ENCODE measurements at regions not wholly inside any gene's neighbourhood (a gene's known extent, or its start where the extent isn't known, plus 50 kb on each side); places are given as distances from the start of the nearest gene placed in this dataset.

- H3K4me1 ChIP-seq (ENCODE audit: control insufficient read depth, low read length) = no peaks in the 10 kb centered on the region
- H3K4me3 ChIP-seq (ENCODE audit: low read length) = no peak overlapping the region
- no peaks in the 10 kb centered on the region for H3K36me3 ChIP-seq (ENCODE audit: control insufficient read depth, low read length)
- H3F3A ChIP-seq (ENCODE audit: control insufficient read depth, insufficient read depth) = no peaks in the 10 kb centered on the region
- TF ChIP-seq EZH2phosphoT487 (IDR thresholded peaks at IDR 0.05; ENCODE audit: borderline replicate concordance, low read length) (no peak), CTCF (IDR thresholded peaks at IDR 0.05; ENCODE audit: low read depth, low read length, poor library complexity, severe bottlenecking) (no peak)
- H3K9me2 ChIP-seq (replicated peaks; ENCODE audit: control insufficient read depth, low read length) = no peaks in the 10 kb centered on the region
- no peaks in the 10 kb centered on the region for H4K20me1 ChIP-seq (ENCODE audit: control insufficient read depth, insufficient read depth, low read depth, low read length)
- no peak overlapping the region for H3K27ac ChIP-seq (ENCODE audit: low read depth, low read length)
- H3K79me2 ChIP-seq (ENCODE audit: control insufficient read depth, low read length) = no peaks in the 10 kb centered on the region
- no peaks in the 10 kb centered on the region for H3K27me3 ChIP-seq (ENCODE audit: control insufficient read depth, low read length)
- no peaks in the 10 kb centered on the region for H3K9me3 ChIP-seq (ENCODE audit: control insufficient read depth, insufficient read depth, low read length)
- no peak overlapping the region for H3K4me2 ChIP-seq (ENCODE audit: low read length)
Measured at GRCh38 chr2:181785691-181786344, 105.5 kb upstream of the NEUROD1 start.

DNA sequence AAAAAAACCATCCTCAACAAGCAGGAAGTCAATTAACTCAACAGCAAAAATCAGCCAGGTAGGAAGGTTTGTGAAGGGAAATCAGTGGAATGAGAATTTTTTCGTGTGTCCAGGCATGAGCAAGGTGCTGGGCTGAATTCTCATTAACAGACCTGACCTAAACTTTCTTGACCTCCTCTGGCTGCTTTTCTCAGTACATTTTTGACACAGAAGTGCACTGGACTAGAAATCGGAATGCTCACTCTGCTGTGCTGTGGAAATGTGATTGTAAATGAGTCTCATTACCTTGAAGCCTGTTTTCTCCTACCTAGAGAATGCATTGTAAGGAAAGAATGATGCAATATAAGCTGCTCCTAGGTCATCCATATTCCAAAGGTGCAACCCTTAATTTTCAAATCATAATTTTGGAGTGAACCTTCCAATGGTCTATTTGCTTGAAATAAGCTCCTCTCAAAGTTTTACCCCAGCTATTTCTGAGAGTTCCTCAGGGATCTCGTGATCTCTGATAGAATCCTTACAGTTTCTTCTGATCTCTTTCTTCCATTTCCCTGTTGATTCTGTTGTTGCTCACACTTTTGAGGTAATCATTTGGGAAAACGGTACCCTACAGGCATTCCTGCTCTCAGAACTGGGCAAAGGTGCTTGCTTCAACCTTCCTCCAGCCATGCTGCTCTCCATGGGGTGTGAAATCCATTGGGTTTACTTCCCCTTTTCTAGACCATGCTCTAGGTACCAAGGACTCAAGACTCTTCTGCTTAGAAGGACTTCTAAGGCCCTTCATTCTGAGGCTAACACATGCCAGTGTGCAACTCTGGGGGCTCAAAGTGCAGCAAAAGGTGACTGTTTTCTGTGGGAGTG lies 104.9 kb upstream of the ITPRID2 start:
- Histone ChIP-seq H3K9me3 (ENCODE audit: control insufficient read depth, insufficient read depth, low read length) (no peaks in the 10 kb centered on the region), H3K27me3 (ENCODE audit: control insufficient read depth, low read length) (no peaks in the 10 kb centered on the region), H4K20me1 (ENCODE audit: control insufficient read depth, insufficient read depth, low read depth, low read length) (no peaks in the 10 kb centered on the region), H3K79me2 (ENCODE audit: control insufficient read depth, low read length) (no peaks in the 10 kb centered on the region), H3K4me2 (ENCODE audit: low read length) (no peak overlapping the region), H3F3A (ENCODE audit: control insufficient read depth, insufficient read depth) (no peaks in the 10 kb centered on the region), H3K9me2 (replicated peaks; ENCODE audit: control insufficient read depth, low read length) (no peaks in the 10 kb centered on the region), H3K4me1 (ENCODE audit: control insufficient read depth, low read length) (no peaks in the 10 kb centered on the region), H3K36me3 (ENCODE audit: control insufficient read depth, low read length) (no peaks in the 10 kb centered on the region), H3K4me3 (ENCODE audit: low read length) (no peak overlapping the region), H3K27ac (ENCODE audit: low read depth, low read length) (no peak overlapping the region)
- no peak for TF ChIP-seq EZH2phosphoT487 (IDR thresholded peaks at IDR 0.05; ENCODE audit: borderline replicate concordance, low read length)
- TF ChIP-seq CTCF (IDR thresholded peaks at IDR 0.05; ENCODE audit: low read depth, low read length, poor library complexity, severe bottlenecking) = no peak

DNA sequence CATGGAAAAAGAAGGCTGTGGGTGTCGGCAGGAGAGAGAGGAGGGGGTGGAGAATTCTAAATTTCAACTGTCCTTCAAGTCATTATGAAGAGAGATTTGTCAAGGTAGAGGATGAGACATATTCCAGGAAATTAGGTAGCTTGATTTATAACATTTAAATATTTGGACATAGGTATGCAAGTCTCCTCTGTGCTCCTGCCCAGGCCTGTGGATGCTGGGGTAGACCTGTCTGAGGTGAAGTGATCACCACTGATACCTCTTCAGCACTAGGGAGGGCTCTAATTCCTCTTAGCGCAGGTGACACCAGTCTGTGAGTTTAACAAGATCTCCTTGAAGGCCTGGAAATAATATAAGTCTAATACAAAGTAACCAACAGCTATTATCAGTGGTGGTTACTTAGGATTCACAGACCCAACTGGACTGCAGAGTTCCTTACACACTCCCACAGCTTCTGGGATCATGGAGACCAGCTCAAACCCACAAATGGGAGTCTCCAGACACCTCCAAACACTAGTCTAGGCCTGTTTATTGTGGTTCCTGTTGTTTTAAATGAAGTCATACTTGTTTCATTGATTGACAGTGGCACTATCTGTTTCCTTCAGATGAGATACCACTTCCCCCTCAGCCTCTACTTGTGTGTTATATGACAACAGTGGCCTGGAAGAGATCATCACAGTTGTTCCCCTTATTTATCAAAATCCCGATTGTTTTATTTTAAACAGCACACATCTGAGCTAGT lies 104.1 kb upstream of the ITPRID2 start:
- H3K9me2 ChIP-seq (replicated peaks; ENCODE audit: control insufficient read depth, low read length) = no peaks in the 10 kb centered on the region
- H3K79me2 ChIP-seq (ENCODE audit: control insufficient read depth, low read length) = no peaks in the 10 kb centered on the region
- no peaks in the 10 kb centered on the region for H3K9me3 ChIP-seq (ENCODE audit: control insufficient read depth, insufficient read depth, low read length)
- H3K4me3 ChIP-seq (ENCODE audit: low read length) = no peak overlapping the region
- H3K4me1 ChIP-seq (ENCODE audit: control insufficient read depth, low read length) = no peaks in the 10 kb centered on the region
- no peak overlapping the region for H3K4me2 ChIP-seq (ENCODE audit: low read length)
- no peaks in the 10 kb centered on the region for H3F3A ChIP-seq (ENCODE audit: control insufficient read depth, insufficient read depth)
- H4K20me1 ChIP-seq (ENCODE audit: control insufficient read depth, insufficient read depth, low read depth, low read length) = no peaks in the 10 kb centered on the region
- H3K27me3 ChIP-seq (ENCODE audit: control insufficient read depth, low read length) = no peaks in the 10 kb centered on the region
- H3K36me3 ChIP-seq (ENCODE audit: control insufficient read depth, low read length) = no peaks in the 10 kb centered on the region
- H3K27ac ChIP-seq (ENCODE audit: low read depth, low read length) = no peak overlapping the region
- TF ChIP-seq CTCF (IDR thresholded peaks at IDR 0.05; ENCODE audit: low read depth, low read length, poor library complexity, severe bottlenecking) (no peak), EZH2phosphoT487 (IDR thresholded peaks at IDR 0.05; ENCODE audit: borderline replicate concordance, low read length) (no peak)
